HS-5 (cell line): ENCODE measurements at regions not wholly inside any gene's neighbourhood (a gene's known extent, or its start where the extent isn't known, plus 50 kb on each side); places are given as distances from the start of the nearest gene placed in this dataset.
A peak's percentile ranks its signal among the peaks of the same experiment; 100 is the strongest.
"Not testable (repeated sequence)": the region's sequence is repeated elsewhere in the genome, so short reads cannot be mapped to it uniquely, and the experiment has no call there.

Experiments used
- DNase-seq: peaks from one replicate; pipeline ENCODE4 v3.0.0-alpha.2; 2012; ENCODE audit warnings: low read depth

GRCh38 chr5:156052656-156053055, 274.3 kb upstream of the SGCD start:
- no peak for DNase-seq

GRCh38 chr5:156053056-156053455, 273.9 kb upstream of the SGCD start:
- no peak for DNase-seq

- DNase-seq, result no peak
Measured at GRCh38 chr5:156076912-156077311, 250.1 kb upstream of the SGCD start.

GRCh38 chr5:156087577-156088110, 239.3 kb upstream of the SGCD start:
- DNase-seq, result no peak

- DNase-seq, result not testable (repeated sequence)
Measured at GRCh38 chr5:156089955-156090940, 236.7 kb upstream of the SGCD start.

- no peak for DNase-seq
Measured at GRCh38 chr5:156093024-156093423, 233.9 kb upstream of the SGCD start.

- no peak for DNase-seq
Measured at GRCh38 chr5:156094001-156094400, 233.0 kb upstream of the SGCD start.

GRCh38 chr5:156095709-156096241, 231.2 kb upstream of the SGCD start:
- no peak for DNase-seq

GRCh38 chr5:156096259-156096658, 230.7 kb upstream of the SGCD start:
- peak; percentile 19 for DNase-seq

- DNase-seq, result no peak
Measured at GRCh38 chr5:156103155-156103885, 223.6 kb upstream of the SGCD start.

- DNase-seq, result no peak
Measured at GRCh38 chr5:156109317-156110023, 217.5 kb upstream of the SGCD start.

GRCh38 chr5:156119692-156120091, 207.3 kb upstream of the SGCD start:
- no peak for DNase-seq

- DNase-seq, result no peak
Measured at GRCh38 chr5:156120777-156121176, 206.2 kb upstream of the SGCD start.

- DNase-seq, result no peak
Measured at GRCh38 chr5:156121234-156121633, 205.7 kb upstream of the SGCD start.

- no peak for DNase-seq
Measured at GRCh38 chr5:156121882-156122281, 205.1 kb upstream of the SGCD start.

- no peak for DNase-seq
Measured at GRCh38 chr5:156124708-156125107, 202.3 kb upstream of the SGCD start.

GRCh38 chr5:156125118-156125517, 201.8 kb upstream of the SGCD start:
- DNase-seq, result no peak

- DNase-seq, result no peak
Measured at GRCh38 chr5:156126716-156127115, 200.2 kb upstream of the SGCD start.

- no peak for DNase-seq
Measured at GRCh38 chr5:156128026-156128425, 198.9 kb upstream of the SGCD start.

- DNase-seq, result no peak
Measured at GRCh38 chr5:156134216-156134615, 192.7 kb upstream of the SGCD start.

GRCh38 chr5:156135531-156135930, 191.4 kb upstream of the SGCD start:
- no peak for DNase-seq
